ENCODE measurements at regions not wholly inside any gene's neighbourhood (a gene's known extent, or its start where the extent isn't known, plus 50 kb on each side); places are given as distances from the start of the nearest gene placed in this dataset.

DNA sequence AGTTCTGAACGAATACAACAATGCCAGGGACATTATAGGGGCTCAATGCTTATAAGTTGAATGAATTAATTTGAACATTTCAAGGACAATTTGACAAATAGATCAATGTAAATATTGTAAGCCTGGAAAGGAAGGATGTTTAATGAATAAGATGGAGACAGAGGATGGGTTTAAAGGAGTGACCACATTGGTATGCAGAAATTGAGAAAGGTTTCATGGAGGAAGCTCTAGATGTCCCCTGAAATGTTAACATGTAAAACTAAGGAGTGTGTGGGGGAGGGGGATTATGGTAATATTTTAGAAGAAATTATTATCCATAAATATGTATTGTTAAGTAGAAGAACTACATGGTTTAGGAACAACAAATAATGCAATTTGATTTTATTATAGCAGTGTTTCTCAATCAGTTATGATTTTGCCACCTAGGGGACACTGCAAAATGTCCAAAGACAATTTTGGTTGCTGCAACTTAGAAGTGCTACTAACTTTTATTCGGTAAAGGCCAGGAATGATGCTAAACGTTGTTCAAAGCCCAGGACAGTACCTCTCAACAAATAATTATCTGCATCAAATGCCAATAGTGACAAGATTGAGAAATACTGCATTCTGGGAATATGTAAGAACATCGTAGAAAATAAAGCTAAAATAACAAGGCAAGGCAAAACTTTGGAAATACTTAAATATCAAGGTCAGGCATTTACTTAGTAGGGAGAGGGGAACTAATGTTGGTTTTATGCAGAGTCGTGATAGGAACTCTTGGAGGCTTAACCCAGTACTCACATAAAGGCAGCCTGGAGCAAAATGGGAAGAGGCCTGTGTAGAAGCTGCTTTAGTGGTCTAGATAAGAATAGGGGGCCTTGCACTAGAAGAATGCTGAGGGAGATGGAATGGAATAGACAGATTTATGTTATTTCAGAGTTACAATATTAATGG is 686.9 kb upstream of the CITED2 start:
- no peak for DNase-seq (ENCODE audit: low read depth in 2 of 3, low spot score in 1 of 3)

DNA sequence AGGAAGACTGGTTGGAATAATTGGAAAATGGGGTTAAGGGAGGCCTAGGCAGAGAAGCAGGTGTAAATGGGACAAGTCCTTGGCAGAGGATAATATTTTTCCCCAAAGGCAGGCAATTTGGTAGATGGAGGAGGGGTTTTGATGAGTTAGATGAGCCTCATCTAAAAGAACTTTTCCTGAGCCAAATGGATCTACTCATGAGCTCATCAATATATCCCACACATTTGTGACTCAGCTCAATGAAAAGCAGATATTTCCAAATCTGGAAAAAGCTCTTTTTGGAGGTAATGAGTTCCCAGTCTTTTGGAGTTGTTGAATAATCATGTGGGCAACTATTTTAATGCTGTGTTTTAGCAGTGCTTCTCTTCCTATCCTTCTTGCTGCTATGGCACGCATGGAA is 685.5 kb upstream of the CITED2 start:
- DNase-seq (ENCODE audit: low read depth in 2 of 3, low spot score in 1 of 3), result no peak

DNA sequence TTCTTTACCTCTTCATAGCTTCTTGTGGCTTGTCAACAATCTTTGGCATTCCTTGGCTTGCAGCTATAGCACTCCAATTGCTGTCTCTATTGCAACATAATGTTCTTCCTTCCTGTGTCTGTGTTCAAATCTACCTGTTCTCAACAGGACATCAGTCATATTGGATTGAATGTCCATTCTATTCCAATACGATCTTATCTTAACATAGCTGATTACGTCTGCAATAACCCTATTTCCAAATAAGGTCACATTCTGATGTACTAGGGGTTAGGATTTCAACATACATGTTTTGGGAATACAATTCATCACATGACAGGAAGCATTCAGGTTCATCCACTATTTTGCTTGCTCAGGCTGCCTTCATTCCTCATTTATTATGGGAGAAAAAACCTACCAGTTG is 684.4 kb upstream of the CITED2 start:
- no peak for DNase-seq (ENCODE audit: low read depth in 2 of 3, low spot score in 1 of 3)

DNA sequence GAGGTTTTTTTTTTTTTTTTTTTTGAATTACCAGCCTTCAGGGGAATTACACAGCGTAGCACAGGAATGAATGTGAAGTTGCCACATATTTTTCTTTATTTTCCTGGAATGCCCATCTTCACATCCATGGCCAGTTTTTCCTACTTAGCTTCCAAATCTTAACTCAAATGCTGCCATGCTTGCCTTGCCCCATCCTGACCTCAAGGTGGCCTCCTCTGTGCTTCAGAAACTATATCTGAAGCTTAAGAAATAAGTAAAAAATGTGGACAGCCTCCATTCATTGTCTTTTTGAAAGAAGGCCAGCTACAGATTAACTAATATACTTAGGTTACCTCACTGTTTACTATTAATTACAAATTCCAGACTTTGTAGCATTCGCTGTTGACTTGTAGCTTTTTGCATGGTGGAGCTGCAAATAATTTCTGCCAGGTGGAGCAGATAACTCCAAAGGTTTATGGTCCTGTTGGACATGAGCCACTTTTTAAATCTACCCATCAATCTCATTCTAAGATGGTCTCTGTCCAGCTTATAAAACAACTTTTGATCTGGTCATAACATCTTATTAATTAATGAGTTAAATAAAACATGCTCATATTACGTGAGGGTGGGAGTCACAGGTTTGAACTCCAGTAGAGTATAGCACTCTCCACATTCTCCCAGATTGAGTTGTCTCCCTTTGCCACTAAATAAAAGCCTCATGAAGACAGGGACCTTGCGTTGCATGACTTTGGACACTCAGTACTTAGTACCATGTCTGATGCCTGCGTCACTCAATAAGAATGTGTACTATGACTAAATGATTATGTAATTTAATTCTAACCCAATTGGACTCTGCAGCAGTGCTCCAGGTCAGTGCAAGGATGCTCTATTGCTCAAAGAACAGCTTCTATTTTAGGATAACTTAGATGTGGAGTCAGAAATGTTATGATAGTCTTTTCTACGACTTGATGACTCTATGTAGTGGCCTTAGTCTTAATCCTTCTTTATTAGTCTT is 678.6 kb upstream of the CITED2 start:
- DNase-seq (ENCODE audit: low read depth in 2 of 3, low spot score in 1 of 3), result no peak

GRCh38 chr6:140051521-140052512 is 677.4 kb upstream of the CITED2 start:
- DNase-seq (ENCODE audit: low read depth in 2 of 3, low spot score in 1 of 3), result no peak

DNA sequence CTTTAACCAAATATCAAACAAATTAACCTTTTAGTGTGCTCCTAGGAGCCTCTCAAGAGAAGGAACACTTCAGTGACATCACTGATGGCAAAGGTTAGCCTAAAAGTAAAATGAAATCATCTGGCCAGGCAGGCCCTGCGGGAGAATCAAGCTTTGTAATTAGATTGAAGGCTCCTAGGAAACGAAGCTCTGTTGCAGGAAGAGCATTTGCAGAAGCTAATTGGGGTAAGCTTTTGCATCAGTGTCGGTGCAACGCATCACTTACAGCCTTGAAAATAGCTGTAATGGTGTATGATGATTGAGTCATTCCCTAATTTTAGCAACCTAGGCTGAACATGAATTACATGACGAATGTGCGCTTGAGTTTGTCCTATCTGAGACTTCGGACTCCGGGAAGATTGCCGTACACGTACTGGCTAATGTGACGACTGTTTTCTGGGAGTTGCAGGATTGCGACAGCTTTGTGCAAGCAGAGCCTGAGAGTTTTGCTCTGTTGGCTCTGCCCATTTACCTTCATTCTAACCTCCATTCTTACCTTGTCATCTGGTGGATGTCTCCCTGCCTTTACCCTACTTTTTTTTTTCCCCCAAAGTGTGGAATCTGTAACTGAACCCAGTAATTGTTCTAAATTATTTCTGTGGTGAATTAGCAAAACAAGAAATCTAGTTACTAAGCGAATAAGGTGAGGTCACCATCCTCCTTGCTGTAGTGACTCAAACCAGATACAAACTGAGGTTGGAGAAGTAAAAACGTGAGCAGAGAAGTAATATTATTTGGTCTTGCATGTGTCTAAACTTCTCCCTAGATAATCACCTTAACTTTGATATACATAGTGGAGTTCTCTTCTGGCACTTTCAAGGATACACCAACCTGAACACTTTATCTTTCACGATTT is 675.9 kb upstream of the CITED2 start:
- DNase-seq (ENCODE audit: low read depth in 2 of 3, low spot score in 1 of 3), result no peak

DNA sequence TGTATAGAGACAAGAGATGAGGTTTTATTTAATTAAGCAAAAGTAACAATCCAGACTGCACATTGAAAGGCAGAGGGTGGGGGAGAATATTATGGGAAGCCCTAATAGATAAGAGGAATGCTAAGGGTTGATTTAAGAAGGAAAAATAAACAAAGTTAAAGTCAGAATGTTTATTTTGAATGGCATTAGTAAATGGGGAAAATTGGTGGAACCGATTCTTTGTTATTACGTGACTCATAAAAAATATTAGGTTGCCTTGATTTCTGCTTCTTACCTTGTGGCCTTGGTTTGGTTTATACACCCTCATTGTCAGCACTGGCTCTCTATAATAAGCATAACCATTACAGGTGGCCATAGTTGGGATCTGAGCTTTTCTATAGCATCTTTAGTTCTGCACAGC is 674.8 kb upstream of the CITED2 start:
- no peak for DNase-seq (ENCODE audit: low read depth in 2 of 3, low spot score in 1 of 3)

DNA sequence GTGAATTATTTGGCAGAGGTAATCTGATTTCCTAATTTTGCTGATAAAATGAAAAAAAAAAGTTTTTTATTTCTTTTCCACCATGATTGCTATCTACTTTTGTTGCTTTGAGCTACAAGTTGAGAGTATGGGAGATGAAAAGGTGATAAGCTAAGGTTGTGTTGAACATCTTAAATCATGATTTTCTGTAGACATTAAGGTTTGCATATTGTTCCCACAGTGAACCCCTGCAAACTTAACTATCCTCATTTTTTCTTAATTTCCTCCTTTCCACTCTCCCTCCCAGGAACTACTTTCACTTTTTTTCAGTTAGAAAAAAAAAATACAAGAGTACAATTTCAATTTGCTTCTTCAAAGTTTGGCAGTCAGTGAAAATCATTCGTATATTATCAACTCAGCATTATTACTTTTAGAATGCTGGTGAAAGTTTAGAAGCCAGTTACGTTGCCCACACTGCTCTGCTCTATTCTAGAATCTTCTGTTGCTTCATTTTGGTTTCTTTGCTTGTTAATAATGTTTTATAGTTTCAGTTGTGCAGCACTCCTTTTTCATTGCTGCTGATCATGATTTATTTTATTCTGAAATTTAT is 673.8 kb upstream of the CITED2 start:
- no peak for DNase-seq (ENCODE audit: low read depth in 2 of 3, low spot score in 1 of 3)

DNA sequence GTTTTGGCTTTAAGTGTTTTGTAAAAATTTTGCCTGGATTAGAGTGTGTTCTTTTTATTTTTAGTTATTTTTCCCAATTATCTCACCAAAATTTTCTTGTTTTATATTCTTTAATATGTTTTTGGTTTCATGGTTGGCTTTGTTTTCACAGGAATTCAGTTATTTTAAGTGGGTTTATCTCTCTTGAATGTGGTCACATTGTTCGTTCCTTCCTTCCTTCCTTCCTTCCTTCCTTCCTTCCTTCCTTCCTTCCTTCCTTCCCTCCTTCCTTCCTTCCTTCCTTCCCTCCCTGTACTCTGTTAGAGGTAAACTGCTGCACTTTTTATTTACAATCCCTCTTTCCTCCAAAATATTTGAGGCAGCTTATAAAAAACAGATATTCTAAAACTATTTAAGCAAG is 672.9 kb upstream of the CITED2 start:
- no peak for DNase-seq (ENCODE audit: low read depth in 2 of 3, low spot score in 1 of 3)

GRCh38 chr6:140046016-140046632 is 671.7 kb upstream of the CITED2 start:
- DNase-seq (ENCODE audit: low read depth in 2 of 3, low spot score in 1 of 3), result no peak

DNA sequence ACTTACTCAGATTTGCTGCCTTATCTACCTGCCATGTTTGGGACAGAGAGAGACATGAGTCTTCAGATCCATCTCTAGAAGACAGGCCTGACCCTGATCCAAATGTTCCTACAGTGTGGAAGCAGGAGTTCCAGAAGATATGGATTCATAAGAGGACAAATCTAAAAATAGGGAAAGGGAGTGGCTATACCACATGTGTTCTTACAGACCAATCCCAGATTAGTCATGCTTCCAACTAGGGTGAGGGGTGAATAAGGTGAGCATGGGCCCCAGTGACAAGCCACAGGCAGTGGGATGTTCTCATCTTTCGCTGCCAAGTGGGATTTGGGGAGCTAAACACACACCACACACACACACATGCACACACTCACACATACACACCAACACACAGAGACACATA is 670.7 kb upstream of the CITED2 start:
- no peak for DNase-seq (ENCODE audit: low read depth in 2 of 3, low spot score in 1 of 3)

- no peak for DNase-seq (ENCODE audit: low read depth in 2 of 3, low spot score in 1 of 3)
Observed at GRCh38 chr6:140044626-140045025, 670.2 kb upstream of the CITED2 start.

DNA sequence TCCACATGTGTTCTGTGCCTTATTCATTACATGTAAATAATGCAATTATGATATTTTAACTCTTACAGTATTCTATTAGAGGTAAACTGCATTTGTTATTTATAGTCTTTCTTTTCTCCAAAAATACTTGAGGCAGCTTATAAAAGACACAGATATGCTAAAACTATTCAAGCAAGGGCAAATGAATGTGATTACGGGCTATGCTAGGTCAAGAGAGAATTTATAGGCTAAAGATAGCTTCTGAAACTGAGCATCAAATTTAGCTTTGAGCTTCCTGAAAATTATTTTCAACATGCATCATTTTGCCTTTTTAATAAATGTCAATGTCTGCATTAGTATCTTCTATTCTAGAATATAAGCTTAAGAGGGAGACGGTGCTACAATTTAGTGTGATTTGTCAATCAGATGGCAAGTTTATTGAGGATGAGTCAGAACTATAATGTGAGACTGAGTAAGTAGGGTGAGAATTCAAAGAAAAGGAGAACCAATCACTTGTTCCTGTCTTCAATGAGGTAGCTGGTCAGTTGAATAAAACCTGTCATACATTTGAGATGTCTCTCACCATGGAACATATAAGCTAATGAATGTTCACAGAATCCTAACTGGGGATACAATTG is 669.4 kb upstream of the CITED2 start:
- DNase-seq (ENCODE audit: low read depth in 2 of 3, low spot score in 1 of 3), result no peak

- no peak for DNase-seq (ENCODE audit: low read depth in 2 of 3, low spot score in 1 of 3)
Observed at GRCh38 chr6:140043357-140043756, 668.9 kb upstream of the CITED2 start.

DNA sequence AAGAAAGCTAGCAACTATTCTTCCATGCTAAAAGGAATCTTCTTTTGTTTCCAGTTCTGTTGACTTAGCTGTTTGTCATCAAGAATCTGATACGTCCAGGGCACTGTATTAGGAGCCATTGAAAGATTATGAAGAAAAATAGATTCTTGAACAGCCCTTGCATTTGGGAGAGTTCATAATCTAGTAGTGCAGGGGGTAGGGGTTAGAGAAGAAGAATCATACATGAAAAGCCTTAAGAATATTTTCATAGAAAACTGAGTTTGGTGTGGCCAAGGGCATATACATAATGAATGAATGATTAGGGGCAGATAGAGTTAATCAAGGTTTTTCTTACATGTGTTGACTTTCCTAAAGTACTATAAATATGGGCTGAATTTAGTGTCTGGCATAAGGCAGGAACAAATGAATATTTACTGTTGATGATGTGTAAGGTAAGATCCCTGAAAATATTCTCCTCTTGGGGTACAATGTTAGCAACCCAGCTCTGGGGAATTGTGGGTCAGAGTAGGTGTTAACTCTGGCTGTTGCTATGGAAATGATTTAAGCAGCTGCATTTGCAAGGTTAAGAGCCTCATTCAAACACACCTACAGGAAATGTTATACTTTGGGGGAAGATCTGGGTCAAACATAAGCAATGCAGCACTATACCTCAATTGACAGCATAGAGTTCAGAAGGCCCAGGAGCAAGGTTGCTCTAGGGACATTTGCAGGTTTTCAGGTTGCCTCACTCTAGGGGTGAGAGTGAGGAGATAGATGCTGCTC is 667.3 kb upstream of the CITED2 start:
- DNase-seq (ENCODE audit: low read depth in 2 of 3, low spot score in 1 of 3), result no peak

DNA sequence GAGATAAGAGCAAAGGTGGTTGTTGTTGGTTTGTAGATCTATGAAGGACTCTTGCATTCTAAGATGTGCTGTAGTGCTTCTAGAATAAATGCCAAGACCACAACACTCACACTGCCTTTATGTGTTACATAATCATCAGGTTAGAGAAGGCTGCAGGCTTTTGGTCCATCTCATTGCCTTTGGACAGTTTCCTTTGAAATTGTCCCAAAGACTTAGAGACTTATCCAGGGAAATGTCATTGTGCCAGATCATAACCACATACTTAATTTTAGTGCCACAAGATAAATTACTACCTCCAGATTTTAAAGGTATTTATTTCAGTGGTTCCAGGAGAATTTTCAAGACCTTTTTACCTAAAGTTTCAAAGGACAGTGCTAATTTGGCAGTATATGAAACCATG is 666.6 kb upstream of the CITED2 start:
- DNase-seq (ENCODE audit: low read depth in 2 of 3, low spot score in 1 of 3), result no peak

DNA sequence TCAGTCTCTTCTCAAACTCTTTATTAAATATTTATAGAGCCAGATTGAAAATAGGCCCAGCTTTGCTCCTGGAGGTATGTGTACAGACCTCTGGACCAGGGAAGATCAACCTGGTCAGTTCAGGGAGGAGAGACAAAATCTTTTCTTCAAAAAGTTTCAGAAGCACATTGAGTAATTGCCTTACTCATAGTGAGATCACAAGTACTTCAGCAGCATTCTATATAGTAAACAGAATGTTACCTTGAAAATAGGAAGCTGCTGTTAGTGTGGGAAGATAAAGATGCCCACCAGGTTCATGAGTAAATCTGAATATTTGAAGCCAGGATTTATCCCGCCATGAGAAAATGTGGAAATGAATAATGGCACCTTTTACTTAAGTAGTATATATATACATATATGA is 665.9 kb upstream of the CITED2 start:
- no peak for DNase-seq (ENCODE audit: low read depth in 2 of 3, low spot score in 1 of 3)

DNA sequence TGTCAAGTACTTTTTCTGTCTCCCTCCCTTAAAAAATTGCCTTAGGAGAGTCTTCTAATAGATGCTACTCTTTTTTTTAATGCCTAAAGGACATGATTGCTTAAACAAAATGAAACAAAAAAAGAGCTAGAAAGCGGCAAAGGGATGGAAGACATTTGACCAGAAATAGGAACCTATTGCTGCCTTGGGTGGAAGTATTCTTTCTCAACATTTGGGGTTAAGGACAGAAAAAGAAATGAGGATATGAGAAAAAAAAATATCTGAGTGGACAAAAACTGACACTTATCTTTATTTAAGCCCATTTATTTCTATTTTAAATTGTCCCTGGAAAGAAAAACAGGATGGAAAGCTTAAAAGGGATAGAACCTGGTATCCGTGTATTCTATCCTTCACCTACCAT is 664.9 kb upstream of the CITED2 start:
- no peak for DNase-seq (ENCODE audit: low read depth in 2 of 3, low spot score in 1 of 3)

Measured in stimulated activated CD4-positive, alpha-beta T cell treated with anti-CD3 and anti-CD28 coated beads, Interleukin-12 subunit alpha, Interleukin-12 subunit beta, amount 100 ng/mL, for 48 hours (primary cell).